NCI-H2029 treated with DMSO at 0.1 percent for 48 hours (cell line): ENCODE measurements at regions not wholly inside any gene's neighbourhood (a gene's known extent, or its start where the extent isn't known, plus 50 kb on each side); places are given as distances from the start of the nearest gene placed in this dataset.
"Not testable (repeated sequence)": the region's sequence is repeated elsewhere in the genome, so short reads cannot be mapped to it uniquely, and the experiment has no call there.

Experiments
- DNase-seq: peaks from one replicate; lab custom pipeline; 2025; lab: John Stamatoyannopoulos, UW

DNA sequence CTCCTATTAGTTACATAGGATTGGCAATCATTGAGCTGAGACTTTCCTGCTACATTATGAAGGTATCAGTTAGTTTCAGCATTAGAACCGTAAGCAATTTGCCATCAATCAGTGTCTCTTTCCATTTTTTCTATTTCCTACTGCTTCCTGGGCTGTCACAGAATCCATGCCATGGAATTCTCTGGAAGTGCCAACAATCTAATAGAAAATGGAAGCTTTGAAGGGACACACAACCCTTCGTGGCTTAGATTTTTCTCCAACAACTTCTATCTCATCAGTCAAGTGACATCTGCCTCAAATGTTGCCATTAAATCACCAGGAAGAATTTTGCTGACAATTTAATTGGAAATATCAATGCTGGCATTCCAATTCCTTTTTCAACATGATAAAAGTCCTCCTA lies 183.5 kb upstream of the PARD3B start:
- DNase-seq, result no peak

DNA sequence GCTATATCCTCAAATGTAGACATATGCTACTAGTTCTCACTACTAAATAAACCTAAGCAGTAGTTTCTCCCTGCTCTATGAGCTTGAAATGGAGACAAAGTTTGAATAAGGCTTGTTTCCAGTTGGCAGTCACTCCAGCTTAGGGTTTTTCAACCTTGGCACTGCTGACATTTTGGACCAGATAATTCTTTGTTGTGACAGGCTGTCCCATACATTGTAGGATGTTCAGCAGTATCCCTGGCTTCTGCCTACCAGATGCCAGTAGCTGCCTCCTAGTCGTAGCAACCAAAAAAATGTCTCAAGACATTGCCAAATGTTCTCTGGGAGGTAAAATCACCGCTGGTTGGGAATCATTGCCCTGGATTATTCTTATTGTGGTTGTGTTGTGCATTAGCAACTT lies 182.7 kb upstream of the PARD3B start:
- no peak for DNase-seq

DNA sequence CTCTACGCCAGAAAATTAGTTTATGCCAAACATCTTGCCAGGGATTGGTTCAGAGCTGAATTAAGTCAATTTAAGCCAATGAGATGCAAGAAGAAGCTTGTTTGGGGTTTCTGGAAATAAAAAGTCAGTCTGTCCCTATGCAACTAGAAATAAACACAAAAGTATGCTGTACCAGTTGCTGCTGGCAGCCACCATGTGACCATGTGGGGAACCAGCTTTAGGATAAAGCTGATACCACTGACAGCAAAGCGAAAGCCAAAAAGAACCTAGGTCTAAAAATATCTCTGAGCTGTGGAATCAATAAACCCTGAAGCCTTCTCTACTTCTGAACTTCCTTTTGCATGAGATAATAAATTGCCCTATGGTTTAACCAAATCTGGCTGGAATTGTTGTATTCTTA lies 181.8 kb upstream of the PARD3B start:
- no peak for DNase-seq

DNA sequence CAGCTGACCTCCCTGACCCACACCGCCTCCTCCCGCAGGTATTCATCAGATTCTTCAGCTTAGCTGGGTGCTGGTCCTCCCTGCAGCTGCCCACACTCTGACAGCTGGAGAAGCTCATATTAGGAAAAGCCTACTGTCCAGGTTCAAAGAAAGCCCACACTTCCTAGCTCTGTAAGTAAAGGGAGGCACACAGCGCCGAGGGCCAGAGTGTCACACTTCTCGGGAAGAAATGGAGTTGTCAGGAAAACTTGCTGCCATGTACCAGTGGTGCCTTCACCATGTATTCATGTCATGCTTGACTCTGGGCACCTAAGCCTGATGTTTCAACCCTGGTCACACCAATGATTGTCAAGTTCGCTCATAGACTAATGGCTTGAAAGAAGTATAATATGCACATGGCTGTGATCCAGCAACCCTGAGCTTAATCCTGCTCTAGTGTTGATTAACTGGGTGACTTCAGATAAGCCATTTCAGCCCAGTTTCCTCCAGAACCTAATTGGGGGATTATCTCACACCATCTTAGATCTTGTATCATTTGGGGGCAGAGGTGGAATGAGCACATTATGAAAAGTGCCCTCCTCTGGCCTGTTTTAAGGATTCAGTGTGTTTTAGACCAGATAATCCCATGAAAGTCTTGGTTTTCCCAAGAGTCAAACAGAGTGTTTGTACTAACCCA lies 180.3 kb upstream of the PARD3B start:
- no peak for DNase-seq

DNA sequence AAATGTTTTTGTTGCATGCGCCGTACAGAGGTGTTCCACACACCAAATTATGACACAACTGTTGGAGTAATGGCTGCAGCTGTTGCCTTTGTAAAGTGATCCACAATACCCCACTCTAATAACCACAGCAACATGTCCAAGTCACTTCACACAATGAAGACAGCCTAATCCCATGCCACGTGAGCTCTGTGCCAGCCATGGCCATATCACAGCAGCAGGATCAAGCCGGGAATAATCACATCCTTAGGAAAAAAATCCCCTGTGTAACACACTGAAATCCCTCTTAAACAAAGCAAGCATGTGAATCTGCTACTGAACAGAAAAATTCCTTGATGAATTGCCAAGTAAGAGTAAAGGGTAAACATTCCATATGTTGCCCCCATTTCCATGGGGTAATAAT lies 179.5 kb upstream of the PARD3B start:
- DNase-seq, result no peak

DNA sequence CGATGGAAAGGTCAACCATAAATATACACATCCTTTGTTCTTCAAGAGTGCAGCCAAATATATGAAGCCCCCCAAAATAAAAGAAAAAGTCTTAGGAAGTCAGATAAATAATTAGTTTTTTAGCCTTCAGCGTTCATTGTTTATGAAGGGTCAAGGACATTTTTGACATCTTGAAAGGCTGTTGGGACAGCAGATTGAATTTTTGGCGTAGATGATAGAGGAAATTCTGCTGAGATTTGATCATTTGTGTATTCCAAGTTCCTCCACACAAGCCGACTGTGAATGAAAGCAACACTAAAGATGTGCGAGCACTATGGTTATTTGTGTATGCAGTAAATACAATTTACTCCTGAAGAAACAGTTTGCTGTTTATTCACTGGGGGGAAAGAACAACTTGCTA lies 177.8 kb upstream of the PARD3B start:
- DNase-seq, result no peak

DNA sequence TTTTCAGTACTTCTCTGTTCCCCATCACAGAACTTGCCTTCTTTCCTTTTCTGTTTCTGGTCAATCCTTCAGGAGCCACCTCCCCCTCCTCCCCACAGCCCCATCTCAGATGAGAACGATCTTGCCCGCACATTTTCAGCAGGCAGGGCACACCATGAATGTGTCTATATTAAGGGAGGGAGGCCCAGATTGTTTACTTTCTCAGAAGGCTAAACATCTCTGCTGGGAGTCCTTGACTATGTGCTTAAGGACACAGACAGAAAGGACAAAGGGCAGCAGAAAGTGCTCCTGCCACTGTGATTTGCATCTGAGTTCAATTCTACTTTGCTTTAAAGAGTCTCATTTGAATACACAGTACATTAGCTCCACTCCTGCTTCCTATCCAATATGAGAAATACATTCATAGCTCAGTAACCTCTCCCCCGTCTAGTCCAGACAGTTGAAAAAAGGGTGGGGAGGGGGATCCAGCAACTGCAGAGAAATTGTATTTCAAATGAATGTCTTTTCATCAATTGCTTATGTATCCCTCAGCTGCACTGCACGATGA lies 175.0 kb upstream of the PARD3B start:
- DNase-seq, result no peak

DNA sequence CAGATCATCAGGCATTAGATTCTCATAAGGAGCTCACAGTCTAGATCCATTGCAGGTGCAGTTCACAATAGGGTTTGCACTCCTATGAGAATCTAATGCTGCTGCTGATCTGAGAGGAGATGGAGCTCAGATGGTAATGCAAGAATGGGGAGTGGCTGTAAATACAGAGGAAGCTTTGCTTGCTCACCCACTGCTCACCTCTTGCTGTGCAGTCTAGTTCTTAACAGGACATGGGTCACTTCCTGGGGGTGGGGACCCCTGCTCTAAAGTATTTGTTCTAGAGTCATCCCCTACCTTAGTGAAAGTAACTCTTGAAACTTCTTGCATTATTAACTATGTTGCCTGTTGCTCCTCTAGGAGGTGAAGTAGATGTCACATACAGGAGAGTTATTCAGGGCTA lies 171.3 kb upstream of the PARD3B start:
- no peak for DNase-seq

DNA sequence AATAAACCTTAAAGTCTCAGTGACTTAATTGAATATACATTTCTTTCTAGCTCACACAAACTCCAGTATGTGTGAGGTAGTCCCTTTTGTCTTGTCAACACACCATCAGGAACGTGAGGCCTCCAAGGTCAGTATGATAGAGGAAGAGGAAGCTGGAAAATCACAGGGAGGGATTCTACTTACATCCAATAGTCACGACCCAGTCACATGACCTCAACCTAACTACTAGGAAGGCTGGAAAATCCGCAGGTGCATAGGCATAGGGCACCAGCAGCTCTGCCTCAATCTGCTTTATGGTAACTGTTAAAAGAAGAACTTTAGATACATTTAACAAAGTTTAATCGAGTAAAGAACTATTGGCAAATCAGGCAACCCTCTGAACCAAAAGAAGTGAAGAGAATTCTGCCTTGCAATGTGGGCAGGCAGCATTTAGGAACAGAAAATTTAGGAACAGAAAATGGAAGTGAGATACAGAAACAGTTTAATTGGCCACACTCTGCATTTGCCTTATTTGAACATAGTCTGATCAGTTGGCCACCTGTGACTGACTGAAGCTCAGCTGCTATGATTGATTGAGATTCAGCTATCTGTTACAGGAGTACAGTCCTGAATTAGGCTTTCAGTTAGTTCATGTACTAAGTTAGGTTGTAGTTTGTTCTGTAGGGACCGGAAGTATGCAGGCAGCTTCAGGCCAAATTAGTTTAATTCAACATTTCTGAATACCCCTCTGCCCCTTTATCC lies 165.0 kb upstream of the PARD3B start:
- DNase-seq, result no peak

DNA sequence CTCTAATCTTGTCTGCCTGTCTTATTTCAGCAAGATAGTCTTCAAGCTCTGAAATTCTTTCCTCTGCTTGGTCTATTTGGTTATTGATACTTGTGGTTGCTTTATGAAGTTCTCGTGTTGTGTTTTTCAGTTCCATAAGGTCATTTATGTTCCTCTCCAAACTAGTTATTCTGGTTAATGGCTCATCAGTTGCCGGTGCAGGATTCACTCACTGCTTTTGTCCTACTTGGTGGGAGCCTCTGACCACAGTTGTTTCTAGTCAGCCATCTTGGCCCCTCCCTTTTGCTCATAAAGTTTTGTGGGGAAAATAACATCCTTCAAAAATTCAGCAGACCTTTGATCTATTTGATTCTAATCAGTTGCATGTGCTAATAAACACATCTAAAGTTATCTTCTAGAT lies 158.6 kb upstream of the PARD3B start:
- DNase-seq, result no peak

DNA sequence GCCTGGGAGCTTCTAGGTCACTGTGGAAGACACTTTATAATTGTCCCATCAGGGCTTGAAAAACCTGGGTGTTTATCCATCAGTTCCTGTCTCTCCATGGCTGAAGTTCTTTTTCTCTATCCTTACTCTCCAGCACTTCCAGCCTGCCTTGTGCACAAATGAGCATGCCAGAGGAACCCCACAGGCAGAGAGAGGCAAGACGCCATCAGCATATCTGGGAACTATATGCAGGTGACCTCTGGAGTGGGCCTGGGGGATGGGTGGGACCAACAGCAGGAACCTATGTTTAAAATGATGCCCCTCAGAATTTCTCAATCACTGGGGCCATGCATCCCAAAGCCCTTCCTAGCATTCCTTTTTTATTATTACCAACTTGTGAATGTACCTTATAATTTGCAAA lies 156.2 kb upstream of the PARD3B start:
- no peak for DNase-seq

DNA sequence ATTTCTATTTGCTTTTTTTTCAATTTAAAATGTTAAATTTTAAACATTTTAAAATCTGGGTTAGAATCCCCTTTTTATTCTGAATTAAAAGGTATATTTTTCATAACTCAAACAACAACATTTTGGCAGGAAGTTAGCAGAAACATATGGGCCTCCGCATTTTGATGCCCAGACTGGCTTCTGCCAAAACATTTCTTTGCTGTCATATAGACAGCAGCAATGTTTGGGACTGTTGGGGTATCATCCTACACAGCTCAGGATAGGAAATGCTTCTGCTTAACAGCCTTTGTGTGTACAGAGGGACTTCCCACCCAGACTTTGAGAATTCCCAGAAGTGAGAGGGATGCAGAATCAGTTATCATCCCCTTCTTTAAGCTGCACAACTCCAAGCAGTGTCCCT lies 155.4 kb upstream of the PARD3B start:
- no peak for DNase-seq

DNA sequence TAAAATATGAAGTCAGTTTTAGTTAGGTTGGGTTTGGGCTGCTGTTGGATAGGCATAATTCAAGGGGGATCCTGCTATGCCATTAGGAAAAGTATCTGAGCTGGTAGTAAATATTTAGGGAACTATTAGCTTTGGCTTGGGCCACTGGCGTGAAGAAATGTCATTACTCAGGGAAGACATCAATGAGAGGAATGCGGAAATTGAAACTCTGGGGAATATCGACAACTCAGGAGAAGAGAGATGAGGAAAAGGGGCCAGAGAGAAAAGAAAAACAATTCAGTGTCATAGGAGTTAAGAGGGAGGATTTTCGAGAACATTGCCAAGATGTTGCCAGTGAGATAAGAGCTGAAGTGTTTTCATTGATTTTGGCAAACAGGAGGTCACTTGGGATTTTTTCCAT lies 149.7 kb upstream of the PARD3B start:
- DNase-seq, result no peak

DNA sequence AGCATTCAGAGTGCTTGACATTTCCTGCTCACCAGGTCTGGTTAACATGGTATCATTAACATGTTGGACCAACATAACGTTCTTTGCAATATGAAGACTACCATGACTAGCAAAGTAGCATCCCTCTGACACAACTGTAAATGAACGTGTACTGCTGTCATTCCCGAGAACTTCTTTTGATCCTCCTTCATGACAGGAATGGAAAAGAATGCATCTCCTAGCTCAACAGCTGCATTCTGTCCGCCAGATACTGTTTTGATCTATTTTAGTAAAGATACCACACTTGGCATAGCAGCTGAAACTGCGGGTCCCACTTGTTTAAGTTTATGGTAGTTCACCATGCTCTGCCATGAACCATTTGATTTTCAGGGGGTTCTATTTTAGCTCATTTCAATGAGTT lies 144.2 kb upstream of the PARD3B start:
- DNase-seq, result no peak

DNA sequence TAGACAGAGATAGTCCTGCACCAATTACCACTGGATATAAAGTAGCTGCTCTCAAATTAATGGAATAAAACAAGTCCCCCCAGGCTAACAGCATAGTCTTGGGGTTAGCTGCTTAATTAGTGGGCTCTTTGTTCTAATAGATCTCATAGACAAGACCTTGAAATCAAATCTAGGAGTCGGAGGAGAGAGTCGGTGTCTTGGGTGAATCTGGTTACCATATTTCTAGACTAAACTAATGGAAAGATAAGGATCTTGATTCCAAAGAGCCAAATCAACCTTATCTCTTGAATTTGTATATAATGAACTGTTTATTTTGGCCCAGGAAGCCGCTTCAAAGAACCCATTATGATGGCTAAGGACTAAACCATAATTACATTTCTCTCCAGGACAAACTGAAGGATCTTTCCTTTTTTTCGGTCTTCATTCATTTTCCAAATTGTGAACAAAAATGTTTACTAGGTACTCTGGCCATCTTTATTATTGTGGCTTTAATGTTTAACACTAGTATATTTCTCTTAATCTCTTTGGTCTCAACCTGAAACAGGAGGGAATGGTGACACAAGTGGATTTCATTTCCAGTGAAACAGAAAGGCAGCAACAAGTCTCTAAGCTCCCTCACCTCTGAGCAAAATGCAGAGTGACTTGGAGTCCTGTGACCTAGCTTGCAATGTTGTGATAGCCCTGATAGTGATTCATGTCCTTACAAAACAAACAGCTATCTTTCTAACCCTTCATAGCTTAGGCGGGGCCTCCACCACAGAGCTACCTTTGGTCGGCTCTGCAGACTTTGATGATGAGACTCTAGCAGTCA lies 137.9 kb upstream of the PARD3B start:
- no peak for DNase-seq

DNA sequence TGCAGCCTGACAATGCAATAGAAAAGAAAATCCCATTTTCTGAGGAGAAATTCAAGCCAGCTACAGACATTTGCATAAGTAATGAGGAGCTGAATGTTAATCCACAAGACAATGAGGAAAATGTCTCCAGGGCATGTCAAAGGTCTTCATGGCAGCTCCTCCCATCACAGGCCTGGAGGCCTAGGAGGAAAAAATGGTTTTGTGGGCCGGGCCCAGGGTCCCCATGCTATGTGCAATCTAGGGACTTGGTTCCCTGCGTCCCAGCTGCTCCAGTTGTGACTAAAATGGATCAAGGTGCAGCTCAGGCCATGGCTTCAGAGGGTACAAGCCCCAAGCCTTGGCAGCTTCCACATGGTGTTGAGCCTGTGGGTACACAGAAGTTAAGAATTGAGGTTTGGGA lies 132.5 kb upstream of the PARD3B start:
- not testable (repeated sequence) for DNase-seq

DNA sequence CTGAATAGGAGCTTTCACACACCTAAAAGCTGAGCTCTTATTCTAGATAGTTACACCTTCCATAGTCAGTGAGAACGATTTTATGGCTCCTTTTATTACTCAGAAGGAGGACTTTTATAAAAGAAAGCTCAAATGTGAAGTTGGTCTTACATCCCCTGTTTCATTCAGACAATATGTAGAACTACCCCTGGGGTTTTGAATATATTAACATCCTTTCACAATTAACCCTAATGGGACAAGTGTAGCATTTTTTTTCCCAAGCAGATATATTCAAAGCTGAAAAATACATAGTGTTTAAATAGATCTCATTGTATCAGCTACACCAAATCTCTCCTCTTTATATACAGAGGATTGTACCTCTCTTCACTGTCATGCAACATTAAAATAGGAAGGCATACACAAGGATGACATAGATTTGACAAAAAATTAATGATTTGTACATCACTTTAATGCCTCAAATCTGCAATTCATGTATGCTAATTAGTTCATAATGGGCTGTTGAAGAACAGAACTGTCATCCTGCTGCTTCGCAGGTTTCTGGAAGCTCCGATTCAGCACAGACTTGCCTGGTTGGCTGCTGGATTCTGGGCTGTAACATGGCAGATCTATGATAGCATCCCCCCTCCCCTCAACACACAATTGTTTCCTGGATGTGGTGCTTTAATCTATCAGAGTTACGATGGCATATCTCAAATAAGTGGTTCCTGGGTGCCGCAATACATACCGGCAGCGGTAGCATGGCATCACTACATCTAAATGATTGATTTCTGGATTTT lies 129.7 kb upstream of the PARD3B start:
- DNase-seq, result no peak

DNA sequence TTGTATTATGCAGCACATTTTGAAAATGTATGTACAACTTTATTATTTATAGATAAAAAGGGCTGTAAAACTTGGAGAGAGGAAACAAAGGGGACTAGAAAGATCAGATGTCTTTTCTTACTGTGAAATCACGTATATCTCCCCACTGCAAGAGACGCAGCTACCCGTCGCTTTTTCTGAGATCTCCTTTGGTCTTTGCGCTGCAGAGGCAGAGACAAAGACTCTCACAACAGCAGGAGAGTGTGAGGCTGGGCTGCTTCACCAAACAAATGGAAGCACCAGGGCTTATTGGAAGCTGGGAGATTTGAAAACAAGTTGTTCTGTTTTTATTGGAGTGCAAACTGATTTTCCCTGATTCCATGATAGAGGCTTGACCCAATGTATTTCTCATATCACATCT lies 129.0 kb upstream of the PARD3B start:
- no peak for DNase-seq

DNA sequence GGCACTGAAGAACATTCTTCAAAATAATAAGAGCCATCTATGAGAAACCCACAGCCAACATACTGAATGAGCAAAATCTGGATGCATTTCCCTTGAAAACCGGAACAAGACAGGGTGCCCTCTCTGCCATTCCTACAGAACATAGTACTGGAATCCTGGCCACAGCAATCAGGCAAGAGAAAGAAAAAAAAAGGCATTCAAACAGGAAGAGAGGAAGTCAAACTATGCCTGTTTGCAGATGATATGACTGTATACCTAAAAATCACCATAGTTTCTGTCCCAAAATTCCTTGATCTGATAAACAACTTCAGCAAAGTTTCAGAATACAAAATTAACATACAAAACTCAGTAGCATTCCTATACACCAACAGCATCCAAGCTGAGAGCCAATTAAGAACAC lies 119.5 kb upstream of the PARD3B start:
- no peak for DNase-seq

DNA sequence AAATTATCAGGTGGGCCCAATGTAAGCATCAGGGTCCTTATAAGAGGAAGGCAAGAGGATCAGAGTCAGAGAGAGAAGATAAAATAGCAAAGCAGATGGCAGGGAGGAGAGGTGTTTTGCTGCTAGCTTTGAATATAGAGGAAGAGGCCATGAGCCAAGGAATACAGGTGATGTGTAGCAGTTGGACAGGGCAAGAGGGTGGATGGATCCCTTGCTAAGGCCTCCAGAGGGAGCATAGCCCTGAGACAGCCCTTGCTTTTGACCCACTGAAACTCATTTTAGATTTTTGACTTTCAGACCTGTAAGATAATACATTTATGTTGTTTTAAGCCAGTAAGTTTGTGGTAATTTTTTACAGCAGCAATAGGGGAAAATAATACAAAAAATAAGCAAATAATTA lies 116.6 kb upstream of the PARD3B start:
- no peak for DNase-seq

DNA sequence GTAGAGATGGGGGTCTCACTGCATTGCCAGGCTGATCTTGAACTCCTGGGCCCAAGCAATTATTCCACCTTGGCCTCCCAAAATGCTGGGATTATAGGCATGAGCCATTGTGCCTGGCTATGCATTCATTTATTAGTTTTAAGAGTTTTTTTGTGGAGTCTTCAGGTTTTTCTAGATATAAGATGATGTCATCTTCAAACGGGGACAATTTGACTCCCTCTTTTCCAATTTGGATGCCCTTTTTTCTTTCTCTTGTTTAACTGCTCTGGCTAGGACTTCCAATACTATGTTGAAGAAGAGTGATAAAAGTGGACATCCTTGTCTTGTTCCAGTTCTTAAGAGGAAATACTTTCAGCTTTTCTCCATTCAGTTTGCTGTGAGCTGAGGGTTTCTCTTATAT lies 113.7 kb upstream of the PARD3B start:
- DNase-seq, result no peak

DNA sequence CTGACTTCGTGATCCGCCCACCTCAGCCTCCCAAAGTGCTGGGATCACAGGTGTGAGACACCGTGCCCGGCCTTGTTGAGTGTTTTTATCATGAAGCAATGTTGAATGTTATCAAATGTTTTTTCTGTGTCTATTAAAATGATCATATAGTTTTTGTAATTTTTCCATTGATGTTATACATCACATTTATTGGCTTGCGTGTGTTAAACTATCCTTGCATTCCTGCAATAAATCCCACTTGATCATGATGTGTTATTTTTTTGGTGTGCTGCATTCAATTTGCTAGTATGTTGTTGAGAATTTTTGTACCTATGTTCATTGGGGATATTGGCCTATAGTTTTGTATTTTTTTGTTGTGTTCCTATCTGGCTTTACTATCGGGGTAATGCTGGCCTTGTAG lies 113.1 kb upstream of the PARD3B start:
- no peak for DNase-seq
